Liver (tissue), 8 donors: ENCODE measurements at regions not wholly inside any gene's neighbourhood (a gene's known extent, or its start where the extent isn't known, plus 50 kb on each side); places are given as distances from the start of the nearest gene placed in this dataset.
A peak's percentile ranks its signal among the peaks of the same experiment; 100 is the strongest.

Source experiments
- DNase-seq: peaks from one replicate; pipeline ENCODE4 v3.0.0-alpha.2; 2017; ENCODE audit warnings: low spot score
- H3K27ac ChIP-seq, 2 donors: one replicate each; pipeline ENCODE4 v1.7.0; 2013; ENCODE audit warnings: inconsistent platforms in 2 of 2, low read length in 2 of 2, control low read depth in 1 of 2, low read depth in 1 of 2, mild to moderate bottlenecking in 1 of 2
- H3K27me3 ChIP-seq, 4 donors: one replicate each; pipeline versions ENCODE4 v1.6.1 to v1.7.0; 2013; ENCODE audit warnings: low read length in 3 of 4, inconsistent platforms in 1 of 4, mild to moderate bottlenecking in 1 of 4, moderate library complexity in 1 of 4; ENCODE audit not compliant: control insufficient read depth in 4 of 4, insufficient read depth in 4 of 4
- H3K36me3 ChIP-seq, 4 donors: one replicate each; pipeline versions ENCODE4 v1.6.1 to v1.7.0; 2013; ENCODE audit warnings: low read length in 3 of 4, mild to moderate bottlenecking in 3 of 4, low read depth in 1 of 4, moderate library complexity in 1 of 4; ENCODE audit not compliant: control insufficient read depth in 4 of 4, insufficient read depth in 3 of 4
- H3K4me1 ChIP-seq, 4 donors: one replicate each; pipeline versions ENCODE4 v1.6.1 to v1.7.0; 2013; ENCODE audit warnings: low read length in 3 of 4, mild to moderate bottlenecking in 3 of 4, moderate library complexity in 1 of 4; ENCODE audit not compliant: control insufficient read depth in 4 of 4, insufficient read depth in 4 of 4
- H3K4me3 ChIP-seq, 3 donors: one replicate each; pipeline versions ENCODE4 v1.6.1 to v1.7.0; 2013; ENCODE audit warnings: low read length in 3 of 3, control low read depth in 1 of 3, low read depth in 1 of 3, mild to moderate bottlenecking in 1 of 3
- H3K9ac ChIP-seq, 2 donors: one replicate each; pipeline ENCODE4 v1.7.0; 2013; ENCODE audit warnings: low read length in 2 of 2, mild to moderate bottlenecking in 2 of 2, moderate library complexity in 2 of 2, control low read depth in 1 of 2, low read depth in 1 of 2
- H3K9me3 ChIP-seq, 4 donors: one replicate each; pipeline versions ENCODE4 v1.6.1 to v1.7.0; 2013; ENCODE audit warnings: low read length in 3 of 4; ENCODE audit not compliant: control insufficient read depth in 4 of 4
- EGR1 ChIP-seq, 2 donors: IDR thresholded peaks; 2 replicates each; pipeline ENCODE4 v1.6.1; 2016 to 2018; ENCODE audit warnings: antibody characterized with exemption in 2 of 2, low read depth in 2 of 2
- FOXA1 ChIP-seq: IDR thresholded peaks from 2 replicates; pipeline ENCODE4 v1.6.1; 2016; ENCODE audit warnings: antibody characterized with exemption
- FOXA2 ChIP-seq: IDR thresholded peaks from 2 replicates; pipeline ENCODE4 v1.6.1; 2016; ENCODE audit warnings: antibody characterized with exemption
- GABPA ChIP-seq, 2 donors: IDR thresholded peaks in 1 of 2; conservative IDR thresholded peaks in 1 of 2; 2 replicates each; pipeline ENCODE4 v1.6.1; 2016; ENCODE audit warnings: antibody characterized with exemption in 2 of 2, mild to moderate bottlenecking in 1 of 2, moderate library complexity in 1 of 2
- HNF4A ChIP-seq, 2 donors: conservative IDR thresholded peaks; 2 replicates each; pipeline ENCODE4 v1.6.1; 2016; ENCODE audit warnings: antibody characterized with exemption in 2 of 2, mild to moderate bottlenecking in 2 of 2
- HNF4G ChIP-seq: IDR thresholded peaks from 2 replicates; pipeline ENCODE4 v1.6.1; 2016; ENCODE audit warnings: antibody characterized with exemption
- JUND ChIP-seq, 2 donors: IDR thresholded peaks; 2 replicates each; pipeline ENCODE4 v1.6.1; 2016; ENCODE audit warnings: antibody characterized with exemption in 2 of 2
- NR2F2 ChIP-seq: IDR thresholded peaks from 2 replicates; pipeline ENCODE4 v1.6.1; 2016; ENCODE audit warnings: antibody characterized with exemption
- RAD21 ChIP-seq, 2 donors: IDR thresholded peaks; 2 replicates each; pipeline ENCODE4 v1.6.1; 2016; ENCODE audit warnings: antibody characterized with exemption in 2 of 2, mild to moderate bottlenecking in 2 of 2
- RXRA ChIP-seq, 2 donors: IDR thresholded peaks; 2 replicates each; pipeline ENCODE4 v1.6.1; 2017 to 2018; ENCODE audit warnings: antibody characterized with exemption in 2 of 2, mild to moderate bottlenecking in 1 of 2
- SP1 ChIP-seq: IDR thresholded peaks from 2 replicates; pipeline ENCODE4 v1.6.1; 2018; ENCODE audit warnings: antibody characterized with exemption, mild to moderate bottlenecking
- YY1 ChIP-seq: IDR thresholded peaks from 2 replicates; pipeline ENCODE4 v1.6.1; 2016; ENCODE audit warnings: antibody characterized with exemption, mild to moderate bottlenecking
- WGBS: extraction: QIAGEN DNeasy Blood & Tissue Kit; methylation state at CpG from one replicate; pipeline ENCODE4 v1.1.7; 2013; 5-methylcytosine and 5-hydroxymethylcytosine counted together
- TF ChIP-seq, protein P1 (sequence below): fragments of 150-350 bp; IDR thresholded peaks from 2 replicates; pipeline ENCODE4 v1.5.1; 2017; ENCODE audit warnings: improper control_type of control experiment, low read depth, low read length; ENCODE audit not compliant: missing input control
- TF ChIP-seq, protein P2 (sequence below): IDR thresholded peaks from 2 replicates; pipeline ENCODE4 v1.6.1; 2016; ENCODE audit warnings: antibody characterized with exemption
- TF ChIP-seq, protein P3 (sequence below): IDR thresholded peaks from 2 replicates; pipeline ENCODE4 v1.6.1; 2016; ENCODE audit warnings: antibody characterized with exemption, mild to moderate bottlenecking
- TF ChIP-seq, protein P4 (sequence below): IDR thresholded peaks from 2 replicates; pipeline ENCODE4 v1.6.1; 2016; ENCODE audit warnings: antibody characterized with exemption
- TF ChIP-seq, protein P5 (sequence below): IDR thresholded peaks from 2 replicates; pipeline ENCODE4 v1.6.1; 2016; ENCODE audit warnings: antibody characterized with exemption
- donor health status: healthy.
- donor health status: healthy.
- donor health status: healthy.
- donor health status: healthy.
- donor health status: healthy.

DNA sequence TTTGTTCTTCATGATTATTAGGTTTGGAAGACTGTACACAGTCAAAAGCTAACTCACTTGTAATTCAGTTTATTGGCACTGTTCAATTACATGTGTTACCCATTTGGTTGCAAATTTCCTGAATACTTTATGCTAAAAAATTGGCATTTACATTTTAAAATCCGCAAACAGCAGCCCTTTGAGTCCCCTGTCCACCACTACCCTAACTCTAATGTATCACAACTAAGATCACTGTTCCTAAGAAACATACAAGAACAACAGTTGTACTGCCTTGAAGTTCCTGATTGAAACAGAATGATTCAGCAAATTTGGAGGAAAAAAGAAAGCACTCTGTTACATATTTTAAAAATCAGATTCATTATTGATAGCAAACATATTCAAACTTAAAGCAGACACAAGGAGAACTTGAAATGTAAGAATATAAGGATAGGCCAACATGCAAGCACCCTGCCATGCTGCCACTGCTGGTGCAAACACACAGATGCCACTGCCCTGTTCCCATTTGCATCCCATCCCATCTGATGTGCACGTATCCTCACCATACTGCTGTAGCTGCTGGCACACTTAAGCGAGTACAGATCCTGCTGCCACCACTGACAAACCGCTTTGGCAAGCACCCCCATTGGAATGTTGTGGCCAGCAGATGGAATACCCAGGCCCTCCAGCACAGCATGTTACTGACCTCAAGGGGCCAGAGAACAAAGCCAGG, 343.4 kb downstream of the PPP1R2C start:
- peaks cover 0 to 4% (median 2%) of the 10 kb centered on the region in 4 donors for H3K4me1 ChIP-seq
- no peak overlapping the region for H3K9ac ChIP-seq
- DNase-seq: no peak
- H3K27me3 ChIP-seq: no peaks in the 10 kb centered on the region
- H3K4me3 ChIP-seq: no peak overlapping the region
- TF ChIP-seq RAD21 (IDR thresholded peaks at IDR 0.05) (no peak), RXRA (IDR thresholded peaks at IDR 0.05) (no peak), EGR1 (IDR thresholded peaks at IDR 0.05; ENCODE audit: low read depth in 2 of 2) (no peak), JUND (IDR thresholded peaks at IDR 0.05) (no peak), HNF4G (no peak), GABPA (IDR thresholded peaks at IDR 0.05 in 1 of 2, conservative IDR thresholded peaks at IDR 0.05 in 1 of 2) (no peak), HNF4A (conservative IDR thresholded peaks at IDR 0.05) (no peak), SP1 (no peak), NR2F2 (no peak), FOXA1 (no peak)
- TF ChIP-seq, protein P1, sequence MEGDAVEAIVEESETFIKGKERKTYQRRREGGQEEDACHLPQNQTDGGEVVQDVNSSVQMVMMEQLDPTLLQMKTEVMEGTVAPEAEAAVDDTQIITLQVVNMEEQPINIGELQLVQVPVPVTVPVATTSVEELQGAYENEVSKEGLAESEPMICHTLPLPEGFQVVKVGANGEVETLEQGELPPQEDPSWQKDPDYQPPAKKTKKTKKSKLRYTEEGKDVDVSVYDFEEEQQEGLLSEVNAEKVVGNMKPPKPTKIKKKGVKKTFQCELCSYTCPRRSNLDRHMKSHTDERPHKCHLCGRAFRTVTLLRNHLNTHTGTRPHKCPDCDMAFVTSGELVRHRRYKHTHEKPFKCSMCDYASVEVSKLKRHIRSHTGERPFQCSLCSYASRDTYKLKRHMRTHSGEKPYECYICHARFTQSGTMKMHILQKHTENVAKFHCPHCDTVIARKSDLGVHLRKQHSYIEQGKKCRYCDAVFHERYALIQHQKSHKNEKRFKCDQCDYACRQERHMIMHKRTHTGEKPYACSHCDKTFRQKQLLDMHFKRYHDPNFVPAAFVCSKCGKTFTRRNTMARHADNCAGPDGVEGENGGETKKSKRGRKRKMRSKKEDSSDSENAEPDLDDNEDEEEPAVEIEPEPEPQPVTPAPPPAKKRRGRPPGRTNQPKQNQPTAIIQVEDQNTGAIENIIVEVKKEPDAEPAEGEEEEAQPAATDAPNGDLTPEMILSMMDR: no peak
- TF ChIP-seq, protein P2, sequence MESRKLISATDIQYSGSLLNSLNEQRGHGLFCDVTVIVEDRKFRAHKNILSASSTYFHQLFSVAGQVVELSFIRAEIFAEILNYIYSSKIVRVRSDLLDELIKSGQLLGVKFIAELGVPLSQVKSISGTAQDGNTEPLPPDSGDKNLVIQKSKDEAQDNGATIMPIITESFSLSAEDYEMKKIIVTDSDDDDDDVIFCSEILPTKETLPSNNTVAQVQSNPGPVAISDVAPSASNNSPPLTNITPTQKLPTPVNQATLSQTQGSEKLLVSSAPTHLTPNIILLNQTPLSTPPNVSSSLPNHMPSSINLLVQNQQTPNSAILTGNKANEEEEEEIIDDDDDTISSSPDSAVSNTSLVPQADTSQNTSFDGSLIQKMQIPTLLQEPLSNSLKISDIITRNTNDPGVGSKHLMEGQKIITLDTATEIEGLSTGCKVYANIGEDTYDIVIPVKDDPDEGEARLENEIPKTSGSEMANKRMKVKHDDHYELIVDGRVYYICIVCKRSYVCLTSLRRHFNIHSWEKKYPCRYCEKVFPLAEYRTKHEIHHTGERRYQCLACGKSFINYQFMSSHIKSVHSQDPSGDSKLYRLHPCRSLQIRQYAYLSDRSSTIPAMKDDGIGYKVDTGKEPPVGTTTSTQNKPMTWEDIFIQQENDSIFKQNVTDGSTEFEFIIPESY: no peak
- TF ChIP-seq, protein P3, sequence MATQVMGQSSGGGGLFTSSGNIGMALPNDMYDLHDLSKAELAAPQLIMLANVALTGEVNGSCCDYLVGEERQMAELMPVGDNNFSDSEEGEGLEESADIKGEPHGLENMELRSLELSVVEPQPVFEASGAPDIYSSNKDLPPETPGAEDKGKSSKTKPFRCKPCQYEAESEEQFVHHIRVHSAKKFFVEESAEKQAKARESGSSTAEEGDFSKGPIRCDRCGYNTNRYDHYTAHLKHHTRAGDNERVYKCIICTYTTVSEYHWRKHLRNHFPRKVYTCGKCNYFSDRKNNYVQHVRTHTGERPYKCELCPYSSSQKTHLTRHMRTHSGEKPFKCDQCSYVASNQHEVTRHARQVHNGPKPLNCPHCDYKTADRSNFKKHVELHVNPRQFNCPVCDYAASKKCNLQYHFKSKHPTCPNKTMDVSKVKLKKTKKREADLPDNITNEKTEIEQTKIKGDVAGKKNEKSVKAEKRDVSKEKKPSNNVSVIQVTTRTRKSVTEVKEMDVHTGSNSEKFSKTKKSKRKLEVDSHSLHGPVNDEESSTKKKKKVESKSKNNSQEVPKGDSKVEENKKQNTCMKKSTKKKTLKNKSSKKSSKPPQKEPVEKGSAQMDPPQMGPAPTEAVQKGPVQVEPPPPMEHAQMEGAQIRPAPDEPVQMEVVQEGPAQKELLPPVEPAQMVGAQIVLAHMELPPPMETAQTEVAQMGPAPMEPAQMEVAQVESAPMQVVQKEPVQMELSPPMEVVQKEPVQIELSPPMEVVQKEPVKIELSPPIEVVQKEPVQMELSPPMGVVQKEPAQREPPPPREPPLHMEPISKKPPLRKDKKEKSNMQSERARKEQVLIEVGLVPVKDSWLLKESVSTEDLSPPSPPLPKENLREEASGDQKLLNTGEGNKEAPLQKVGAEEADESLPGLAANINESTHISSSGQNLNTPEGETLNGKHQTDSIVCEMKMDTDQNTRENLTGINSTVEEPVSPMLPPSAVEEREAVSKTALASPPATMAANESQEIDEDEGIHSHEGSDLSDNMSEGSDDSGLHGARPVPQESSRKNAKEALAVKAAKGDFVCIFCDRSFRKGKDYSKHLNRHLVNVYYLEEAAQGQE: no peak
- TF ChIP-seq, protein P4, sequence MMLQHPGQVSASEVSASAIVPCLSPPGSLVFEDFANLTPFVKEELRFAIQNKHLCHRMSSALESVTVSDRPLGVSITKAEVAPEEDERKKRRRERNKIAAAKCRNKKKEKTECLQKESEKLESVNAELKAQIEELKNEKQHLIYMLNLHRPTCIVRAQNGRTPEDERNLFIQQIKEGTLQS: no peak
- TF ChIP-seq, protein P5, sequence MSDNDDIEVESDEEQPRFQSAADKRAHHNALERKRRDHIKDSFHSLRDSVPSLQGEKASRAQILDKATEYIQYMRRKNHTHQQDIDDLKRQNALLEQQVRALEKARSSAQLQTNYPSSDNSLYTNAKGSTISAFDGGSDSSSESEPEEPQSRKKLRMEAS: no peak
- no peaks in the 10 kb centered on the region for H3K9me3 ChIP-seq
- no peaks in the 10 kb centered on the region for H3K36me3 ChIP-seq
- WGBS: 98% methylated on average over 4 of the region's 4 CpGs
- no peak overlapping the region for H3K27ac ChIP-seq

DNA sequence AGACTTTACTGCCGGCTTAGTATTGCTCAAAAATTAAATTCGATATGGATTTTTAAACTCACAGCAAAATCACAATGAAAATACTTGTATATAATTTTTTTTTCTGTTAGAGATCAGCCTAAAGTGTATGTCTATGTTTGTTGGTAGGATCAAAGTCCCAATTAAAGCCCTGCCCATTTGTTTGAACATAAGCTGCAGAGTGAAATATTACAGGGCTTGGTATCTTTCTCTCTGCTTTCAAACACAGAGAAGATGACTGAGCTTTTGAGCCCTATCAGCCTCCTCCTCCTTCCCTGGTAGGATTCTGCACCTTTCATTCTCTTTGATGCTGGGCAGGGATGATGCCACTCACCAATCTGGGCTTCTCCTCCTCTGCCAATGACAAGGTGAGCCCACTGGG, 345.4 kb downstream of the PPP1R2C start:
- H3K4me3 ChIP-seq: no peak overlapping the region
- WGBS: 86% methylated on average over 2 of the region's 2 CpGs
- no peak overlapping the region for H3K9ac ChIP-seq
- H3K4me1 ChIP-seq: peaks cover 0 to 4% (median 2%) of the 10 kb centered on the region in 4 donors
- no peak overlapping the region for H3K27ac ChIP-seq
- no peaks in the 10 kb centered on the region for H3K36me3 ChIP-seq
- no peak for DNase-seq
- no peaks in the 10 kb centered on the region for H3K27me3 ChIP-seq
- no peak for TF ChIP-seq NR2F2
- no peak for TF ChIP-seq YY1
- peak in 1 of 2 donors; percentile 7 for TF ChIP-seq RAD21 (IDR thresholded peaks at IDR 0.05)
- peak; percentile 58 to 59 for TF ChIP-seq HNF4A (conservative IDR thresholded peaks at IDR 0.05)
- TF ChIP-seq FOXA2: no peak
- TF ChIP-seq, protein P4: no peak
- TF ChIP-seq SP1: peak; percentile 46
- no peaks in the 10 kb centered on the region for H3K9me3 ChIP-seq
